ENCODE measurements at regions not wholly inside any gene's neighbourhood (a gene's known extent, or its start where the extent isn't known, plus 50 kb on each side); places are given as distances from the start of the nearest gene placed in this dataset.
"Not testable (repeated sequence)": the region's sequence is repeated elsewhere in the genome, so short reads cannot be mapped to it uniquely, and the experiment has no call there.

DNA sequence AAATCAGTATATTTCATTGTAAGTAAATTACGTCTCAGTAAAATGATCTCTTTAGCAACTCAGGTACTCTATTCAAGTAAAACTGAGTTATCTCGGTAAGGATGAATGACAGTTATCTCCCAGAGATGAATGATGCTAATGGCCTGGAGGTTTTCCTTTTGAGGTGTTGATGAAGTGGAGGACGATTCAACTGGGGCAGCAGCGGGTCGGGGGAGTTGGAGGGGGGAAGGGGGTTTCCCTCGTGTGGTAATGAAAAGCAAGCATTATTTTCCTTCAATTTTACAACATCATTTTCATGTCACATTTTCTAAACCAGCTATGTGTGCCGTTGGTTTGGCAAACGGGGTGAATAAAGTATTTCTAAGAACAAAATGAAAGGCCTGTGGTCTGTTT, 92.4 kb upstream of the ATXN3L start:
- Histone ChIP-seq H3K4me3 (ENCODE audit: low read length) (no peak overlapping the region), H3K4me1 (ENCODE audit: control insufficient read depth, insufficient read depth, low read length) (no peaks in the 10 kb centered on the region), H3K9ac (ENCODE audit: low read length) (no peak overlapping the region), H3K27ac (ENCODE audit: low read depth, low read length) (no peak overlapping the region), H3K27me3 (ENCODE audit: control insufficient read depth, insufficient read depth, low read length) (no peaks in the 10 kb centered on the region), H3K36me3 (ENCODE audit: control insufficient read depth, insufficient read depth, low read length) (no peaks in the 10 kb centered on the region)

DNA sequence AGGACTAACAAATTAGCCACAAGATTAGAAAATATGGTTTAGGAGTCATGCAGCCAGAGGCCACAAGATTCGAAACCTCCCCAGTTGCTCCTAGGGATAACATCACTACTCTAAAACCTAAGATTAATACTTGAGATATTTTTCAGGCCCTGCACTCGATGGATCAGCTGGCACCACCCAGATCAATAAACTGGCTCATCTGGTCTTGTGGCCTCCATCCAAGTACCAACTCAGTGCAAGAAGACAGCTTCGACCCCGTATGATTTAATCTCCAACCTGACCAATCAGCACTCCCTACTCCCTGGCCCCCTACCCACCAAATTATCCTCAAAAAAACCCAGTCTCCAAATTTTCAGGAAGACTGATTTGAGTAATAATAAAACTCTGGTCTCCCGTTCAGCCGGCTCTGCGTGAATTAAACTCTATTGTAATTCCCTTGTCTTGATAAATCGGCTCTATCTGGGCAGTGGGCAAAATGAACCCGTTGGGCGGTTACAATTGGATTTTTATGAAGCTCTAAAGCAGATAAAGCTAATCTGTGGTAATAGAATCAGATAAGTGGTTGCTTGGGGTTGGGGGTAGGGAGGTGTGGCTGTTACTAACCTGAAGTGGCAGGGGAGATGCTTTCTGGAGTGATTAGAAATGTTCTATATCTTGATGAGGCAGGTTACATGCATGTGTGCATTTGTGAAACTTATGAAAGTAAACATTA, 91.8 kb upstream of the ATXN3L start:
- no peak overlapping the region for H3K9ac ChIP-seq (ENCODE audit: low read length)
- H3K4me1 ChIP-seq (ENCODE audit: control insufficient read depth, insufficient read depth, low read length), result no peaks in the 10 kb centered on the region
- H3K4me3 ChIP-seq (ENCODE audit: low read length), result no peak overlapping the region
- no peaks in the 10 kb centered on the region for H3K27me3 ChIP-seq (ENCODE audit: control insufficient read depth, insufficient read depth, low read length)
- H3K36me3 ChIP-seq (ENCODE audit: control insufficient read depth, insufficient read depth, low read length), result no peaks in the 10 kb centered on the region
- no peak overlapping the region for H3K27ac ChIP-seq (ENCODE audit: low read depth, low read length)

DNA sequence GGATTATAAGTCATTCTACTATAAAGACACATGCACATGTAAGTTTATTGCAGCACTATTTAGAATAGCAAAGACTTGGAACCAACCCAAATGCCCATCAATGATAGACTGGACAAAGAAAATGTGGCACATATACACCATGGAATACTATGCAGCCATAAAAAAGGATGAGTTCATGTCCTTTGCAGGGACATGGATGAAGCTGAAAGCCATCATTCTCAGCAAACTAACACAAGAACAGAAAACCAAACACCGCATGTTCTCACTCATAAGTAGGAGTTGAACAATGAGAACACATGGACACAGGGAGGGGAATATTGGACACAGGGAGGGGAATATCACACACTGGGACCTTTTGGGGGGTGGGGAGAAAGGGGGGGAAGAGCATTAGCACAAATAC, 88.7 kb upstream of the ATXN3L start:
- not testable (repeated sequence) for H3K4me1 ChIP-seq (ENCODE audit: control insufficient read depth, insufficient read depth, low read length); H3K27me3 ChIP-seq (ENCODE audit: control insufficient read depth, insufficient read depth, low read length); H3K36me3 ChIP-seq (ENCODE audit: control insufficient read depth, insufficient read depth, low read length); H3K4me3 ChIP-seq (ENCODE audit: low read length); H3K27ac ChIP-seq (ENCODE audit: low read depth, low read length); H3K9ac ChIP-seq (ENCODE audit: low read length)

DNA sequence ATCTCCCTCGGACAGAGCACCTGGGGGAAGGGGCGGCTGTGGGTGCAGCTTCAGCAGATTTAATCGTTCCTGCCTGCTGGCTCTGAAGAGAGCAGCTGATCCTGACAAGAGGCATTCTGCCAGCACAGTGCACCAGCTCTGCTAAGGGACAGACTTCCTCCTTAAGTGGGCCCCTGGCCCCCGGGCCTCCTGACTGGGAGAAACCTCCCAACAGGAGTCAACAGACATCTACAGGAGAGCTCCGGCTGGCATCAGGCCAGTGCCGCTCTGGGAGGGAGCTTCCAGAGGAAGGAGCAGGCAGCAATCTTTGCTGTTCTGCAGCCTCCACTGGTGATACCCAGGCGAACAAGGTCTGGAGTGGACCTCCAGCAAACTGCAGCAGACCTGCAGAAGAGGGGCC, 84.9 kb upstream of the ATXN3L start:
- not testable (repeated sequence) for H3K36me3 ChIP-seq (ENCODE audit: control insufficient read depth, insufficient read depth, low read length); H3K27me3 ChIP-seq (ENCODE audit: control insufficient read depth, insufficient read depth, low read length); H3K9ac ChIP-seq (ENCODE audit: low read length); H3K4me1 ChIP-seq (ENCODE audit: control insufficient read depth, insufficient read depth, low read length); H3K27ac ChIP-seq (ENCODE audit: low read depth, low read length); H3K4me3 ChIP-seq (ENCODE audit: low read length)

DNA sequence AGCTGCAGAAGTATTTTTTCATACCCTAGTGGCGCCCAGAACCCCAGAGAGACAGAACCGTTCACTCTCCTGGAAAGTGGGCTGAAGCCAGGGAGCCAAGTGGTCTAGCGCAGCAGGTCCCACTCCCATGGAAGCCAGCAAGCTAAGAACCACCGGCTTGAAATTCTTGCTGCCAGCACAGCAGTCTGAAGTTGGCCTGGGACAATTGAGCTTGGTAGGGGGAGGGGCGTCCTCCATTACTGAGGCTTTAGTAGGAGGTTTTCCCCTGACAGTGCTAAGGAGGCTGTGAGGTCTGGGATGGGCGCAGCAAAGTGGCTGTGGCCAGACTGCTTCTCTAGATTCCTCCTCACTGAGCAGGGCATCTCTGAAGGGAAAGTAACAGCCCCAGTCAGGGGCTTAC, 84.5 kb upstream of the ATXN3L start:
- H3K27ac ChIP-seq (ENCODE audit: low read depth, low read length), result no peak overlapping the region
- H3K4me1 ChIP-seq (ENCODE audit: control insufficient read depth, insufficient read depth, low read length), result no peaks in the 10 kb centered on the region
- no peak overlapping the region for H3K4me3 ChIP-seq (ENCODE audit: low read length)
- no peaks in the 10 kb centered on the region for H3K36me3 ChIP-seq (ENCODE audit: control insufficient read depth, insufficient read depth, low read length)
- peaks cover 2% of the 10 kb centered on the region for H3K27me3 ChIP-seq (ENCODE audit: control insufficient read depth, insufficient read depth, low read length)
- no peak overlapping the region for H3K9ac ChIP-seq (ENCODE audit: low read length)

DNA sequence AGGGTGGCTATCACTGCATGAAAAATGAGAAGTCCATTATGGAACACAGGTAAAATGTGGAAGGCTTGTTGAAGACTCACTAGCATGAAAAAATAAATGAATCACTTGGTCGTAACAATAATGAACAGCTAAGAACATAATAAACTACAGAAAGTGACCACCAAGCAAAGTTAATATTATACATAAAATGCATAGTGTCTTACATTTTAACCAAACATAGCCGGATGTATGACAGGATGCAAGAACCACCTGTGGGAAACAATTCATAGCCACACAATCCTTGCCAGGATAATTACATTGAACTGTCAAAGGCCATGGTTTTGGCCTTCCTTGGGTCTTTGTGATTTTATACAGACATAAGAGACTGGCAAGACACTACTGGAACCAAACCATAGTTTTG, 81.9 kb upstream of the ATXN3L start:
- Histone ChIP-seq H3K4me3 (ENCODE audit: low read length) (no peak overlapping the region), H3K9ac (ENCODE audit: low read length) (no peak overlapping the region), H3K27ac (ENCODE audit: low read depth, low read length) (no peak overlapping the region), H3K36me3 (ENCODE audit: control insufficient read depth, insufficient read depth, low read length) (no peaks in the 10 kb centered on the region), H3K27me3 (ENCODE audit: control insufficient read depth, insufficient read depth, low read length) (peaks cover 2% of the 10 kb centered on the region), H3K4me1 (ENCODE audit: control insufficient read depth, insufficient read depth, low read length) (no peaks in the 10 kb centered on the region)

DNA sequence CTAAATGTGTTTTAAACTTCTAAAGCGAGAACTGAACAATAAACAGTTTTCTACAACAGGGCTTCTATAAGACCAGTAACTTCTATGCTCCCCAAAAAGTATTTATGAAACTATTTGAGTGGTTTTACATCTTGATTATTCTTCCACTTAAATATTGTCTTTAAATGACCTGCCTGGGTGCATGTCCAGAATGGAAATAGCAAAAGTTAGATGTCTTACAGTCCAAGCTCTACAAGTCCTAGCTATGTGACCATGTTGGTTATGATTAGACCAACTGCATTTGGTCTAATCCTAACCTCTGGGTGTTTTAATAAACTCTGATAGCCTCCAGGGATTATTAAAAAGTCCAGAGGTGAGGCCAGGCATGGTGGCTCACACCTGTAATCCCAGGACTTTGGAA, 79.0 kb upstream of the ATXN3L start:
- Histone ChIP-seq H3K36me3 (ENCODE audit: control insufficient read depth, insufficient read depth, low read length) (no peaks in the 10 kb centered on the region), H3K27me3 (ENCODE audit: control insufficient read depth, insufficient read depth, low read length) (no peaks in the 10 kb centered on the region), H3K27ac (ENCODE audit: low read depth, low read length) (no peak overlapping the region), H3K9ac (ENCODE audit: low read length) (no peak overlapping the region), H3K4me1 (ENCODE audit: control insufficient read depth, insufficient read depth, low read length) (no peaks in the 10 kb centered on the region), H3K4me3 (ENCODE audit: low read length) (no peak overlapping the region)

DNA sequence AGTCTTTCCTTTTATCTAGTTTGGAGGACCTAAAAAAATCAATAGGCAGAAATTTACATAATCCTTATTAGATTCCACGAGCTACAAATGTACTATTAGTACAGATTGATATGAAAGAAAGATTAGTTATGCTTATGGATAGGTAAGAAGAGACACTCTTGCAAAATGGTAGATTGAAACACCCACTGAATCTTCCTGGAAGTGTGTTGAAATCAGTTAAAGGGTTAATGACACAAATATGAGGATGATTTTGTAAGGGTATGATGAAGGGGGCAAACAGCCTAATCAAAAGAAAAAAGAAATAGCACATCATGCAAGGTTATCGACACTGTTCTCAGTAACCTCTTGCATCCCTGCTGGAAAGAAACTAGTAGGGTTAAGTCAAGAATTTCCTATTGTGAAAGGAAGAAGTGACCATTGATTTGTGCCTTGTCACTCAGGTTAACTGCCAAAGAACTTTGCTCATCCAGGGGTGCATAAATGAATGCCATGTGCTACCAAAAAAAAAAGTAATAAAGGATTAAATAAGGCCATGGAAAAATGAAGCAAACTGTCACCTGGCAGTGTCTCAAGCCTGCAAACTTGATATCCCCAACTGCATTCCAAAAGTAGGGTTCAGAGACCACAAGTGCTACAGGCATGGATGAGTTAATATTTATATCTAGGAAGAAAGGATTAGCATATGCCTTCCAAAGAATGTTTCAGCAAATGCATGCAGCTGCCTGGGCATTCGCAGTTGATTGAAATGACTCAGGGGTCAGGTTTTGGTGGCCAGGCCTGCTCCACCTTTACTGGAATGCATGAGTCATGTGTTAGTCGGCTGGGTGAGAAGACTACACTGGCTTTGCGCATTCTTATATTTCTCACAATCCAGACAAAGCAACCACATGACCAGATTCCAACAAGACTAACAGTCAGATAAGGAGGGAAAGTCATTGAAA, 78.3 kb upstream of the ATXN3L start:
- Histone ChIP-seq H3K4me3 (ENCODE audit: low read length) (no peak overlapping the region), H3K9ac (ENCODE audit: low read length) (no peak overlapping the region), H3K4me1 (ENCODE audit: control insufficient read depth, insufficient read depth, low read length) (no peaks in the 10 kb centered on the region), H3K36me3 (ENCODE audit: control insufficient read depth, insufficient read depth, low read length) (no peaks in the 10 kb centered on the region), H3K27ac (ENCODE audit: low read depth, low read length) (no peak overlapping the region), H3K27me3 (ENCODE audit: control insufficient read depth, insufficient read depth, low read length) (no peaks in the 10 kb centered on the region)

DNA sequence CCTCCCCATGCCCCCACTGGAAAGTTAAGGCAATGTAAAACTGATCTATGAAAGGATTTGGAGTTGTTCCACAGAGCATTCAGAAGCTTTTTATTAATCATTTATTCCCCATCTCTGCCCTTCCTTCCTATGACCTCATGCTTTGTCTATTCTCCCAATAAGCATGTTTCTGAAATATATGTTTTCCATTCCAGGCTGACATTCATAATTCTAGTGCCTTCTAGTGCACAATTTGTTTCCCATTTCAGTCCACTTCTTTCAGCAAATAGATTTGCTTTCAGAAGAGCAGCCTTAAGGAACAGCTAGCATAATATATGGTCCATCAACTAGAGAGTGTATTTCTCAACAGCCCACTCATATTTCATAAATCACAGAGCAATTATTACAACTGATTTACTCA, 77.1 kb upstream of the ATXN3L start:
- Histone ChIP-seq H3K27ac (ENCODE audit: low read depth, low read length) (no peak overlapping the region), H3K4me1 (ENCODE audit: control insufficient read depth, insufficient read depth, low read length) (no peaks in the 10 kb centered on the region), H3K9ac (ENCODE audit: low read length) (no peak overlapping the region), H3K36me3 (ENCODE audit: control insufficient read depth, insufficient read depth, low read length) (no peaks in the 10 kb centered on the region), H3K27me3 (ENCODE audit: control insufficient read depth, insufficient read depth, low read length) (no peaks in the 10 kb centered on the region), H3K4me3 (ENCODE audit: low read length) (no peak overlapping the region)

DNA sequence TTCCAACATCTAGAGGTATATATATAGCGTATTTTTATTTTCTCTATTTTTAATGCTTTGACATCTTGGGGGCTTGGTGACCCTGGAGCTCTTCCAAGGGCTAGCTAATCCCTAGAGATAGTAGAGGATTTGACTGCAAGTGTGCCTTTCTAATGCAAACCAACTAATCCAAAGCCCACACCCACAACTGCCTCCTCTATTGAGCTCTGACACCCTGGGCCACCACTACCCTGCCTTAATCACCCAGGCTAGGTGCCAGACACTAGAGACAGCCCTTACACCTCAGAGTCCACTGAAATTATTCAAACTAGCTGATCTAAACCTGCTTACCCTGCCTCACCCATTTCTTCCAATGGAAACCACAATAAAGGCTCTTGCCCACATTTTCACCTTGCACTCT, 69.6 kb upstream of the ATXN3L start:
- Histone ChIP-seq H3K4me1 (ENCODE audit: control insufficient read depth, insufficient read depth, low read length) (no peaks in the 10 kb centered on the region), H3K27ac (ENCODE audit: low read depth, low read length) (no peak overlapping the region), H3K27me3 (ENCODE audit: control insufficient read depth, insufficient read depth, low read length) (no peaks in the 10 kb centered on the region), H3K36me3 (ENCODE audit: control insufficient read depth, insufficient read depth, low read length) (no peaks in the 10 kb centered on the region), H3K4me3 (ENCODE audit: low read length) (no peak overlapping the region), H3K9ac (ENCODE audit: low read length) (no peak overlapping the region)

DNA sequence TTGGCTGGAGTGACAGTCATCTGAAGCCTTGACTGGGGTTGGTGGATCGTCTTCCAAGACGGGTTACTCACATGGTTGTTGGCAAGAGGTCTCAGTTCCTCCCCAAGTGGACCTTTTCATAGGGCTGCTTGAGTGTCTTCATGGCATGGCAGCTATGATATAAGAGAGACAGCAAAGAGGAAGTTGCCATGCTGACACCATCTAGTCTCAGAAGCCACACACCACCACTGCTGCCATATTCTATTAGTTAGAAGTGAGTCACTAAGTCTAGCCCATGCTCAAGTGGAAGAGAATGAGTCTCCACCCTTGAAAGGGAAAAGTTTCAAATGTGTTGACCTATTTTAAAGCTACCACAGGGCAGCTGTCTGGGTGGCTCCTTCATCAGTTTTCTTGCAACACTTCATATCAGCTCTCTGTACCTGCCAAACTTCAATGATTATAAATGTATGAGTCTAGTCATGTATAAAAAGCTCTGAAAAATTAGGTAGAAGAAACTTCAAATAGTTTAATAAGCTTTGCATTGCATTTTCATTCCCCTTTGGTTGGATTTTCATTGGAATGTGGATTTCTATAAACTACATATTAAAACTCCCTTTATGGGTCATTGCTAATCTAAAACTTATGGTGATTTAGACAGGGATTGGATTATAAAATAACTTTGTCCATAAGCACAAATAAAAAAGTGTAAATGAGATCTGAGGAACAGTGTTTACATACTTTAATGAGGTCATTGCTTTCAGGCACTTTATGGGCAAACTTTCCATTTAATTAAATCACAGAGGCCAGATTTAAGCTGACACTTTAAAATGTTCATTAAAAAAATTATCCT, 68.0 kb upstream of the ATXN3L start:
- no peak overlapping the region for H3K4me3 ChIP-seq (ENCODE audit: low read length)

DNA sequence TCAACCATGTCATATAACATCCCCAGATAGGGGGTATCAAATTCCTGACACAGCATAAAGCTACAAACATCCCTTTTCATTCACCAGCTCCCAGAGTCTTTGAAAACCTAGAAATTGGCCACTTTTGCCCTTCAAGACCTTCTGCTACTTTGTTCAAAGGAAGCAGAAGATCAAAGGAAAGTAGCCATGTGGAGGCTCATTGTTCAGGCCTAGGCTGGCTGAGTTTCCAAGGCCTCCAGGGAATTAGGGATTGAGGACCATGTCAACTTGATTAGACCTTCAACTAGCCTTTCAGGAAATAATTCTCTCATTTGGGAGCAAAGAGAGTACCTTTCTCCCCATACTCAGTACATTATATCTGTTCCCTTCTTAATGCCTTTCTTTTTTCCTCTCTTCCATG, 66.8 kb upstream of the ATXN3L start:
- Histone ChIP-seq H3K9ac (ENCODE audit: low read length) (no peak overlapping the region), H3K27me3 (ENCODE audit: control insufficient read depth, insufficient read depth, low read length) (no peaks in the 10 kb centered on the region), H3K36me3 (ENCODE audit: control insufficient read depth, insufficient read depth, low read length) (no peaks in the 10 kb centered on the region), H3K4me1 (ENCODE audit: control insufficient read depth, insufficient read depth, low read length) (no peaks in the 10 kb centered on the region), H3K27ac (ENCODE audit: low read depth, low read length) (no peak overlapping the region), H3K4me3 (ENCODE audit: low read length) (no peak overlapping the region)

More for the DNA sequence above, 68.0 kb upstream of the ATXN3L start:
- H3K27ac ChIP-seq (ENCODE audit: low read depth, low read length), result no peak overlapping the region
- no peak overlapping the region for H3K9ac ChIP-seq (ENCODE audit: low read length)
- H3K27me3 ChIP-seq (ENCODE audit: control insufficient read depth, insufficient read depth, low read length), result no peaks in the 10 kb centered on the region
- H3K36me3 ChIP-seq (ENCODE audit: control insufficient read depth, insufficient read depth, low read length), result no peaks in the 10 kb centered on the region
- H3K4me1 ChIP-seq (ENCODE audit: control insufficient read depth, insufficient read depth, low read length), result no peaks in the 10 kb centered on the region

All from rectal smooth muscle tissue (tissue), 1 donor.